ENCODE measurements at regions not wholly inside any gene's neighbourhood (a gene's known extent, or its start where the extent isn't known, plus 50 kb on each side); places are given as distances from the start of the nearest gene placed in this dataset.

DNA sequence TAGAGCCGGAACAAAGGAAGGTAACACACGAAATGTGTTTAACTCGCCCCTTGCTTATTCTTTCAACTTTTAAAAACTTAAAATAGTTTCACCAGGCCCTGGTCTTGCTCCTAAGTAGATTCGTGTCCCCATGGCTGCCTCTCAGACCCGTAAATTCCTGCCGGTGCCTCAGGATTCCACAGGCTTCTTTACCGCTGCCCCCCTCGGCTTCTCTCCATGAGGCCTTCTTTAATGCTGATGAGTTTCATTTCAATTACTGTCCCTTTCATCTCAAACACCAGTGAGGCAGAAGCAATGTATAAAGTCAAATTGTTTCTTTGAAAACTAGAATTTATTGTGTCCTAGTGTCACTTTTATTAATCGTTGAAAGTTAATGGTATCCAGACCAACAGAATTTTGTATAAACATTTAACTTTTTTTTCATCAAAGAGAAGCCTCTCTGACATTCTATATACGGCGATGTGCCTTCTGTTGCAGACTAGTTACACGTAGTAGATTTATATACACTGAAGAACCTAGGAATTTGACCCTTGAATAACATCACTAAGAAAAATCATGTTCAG lies 225.2 kb downstream of the C7orf25 start:
- Histone ChIP-seq H3K27ac (no peak overlapping the region), H3K27me3 (no peaks in the 10 kb centered on the region), H3K4me3 (no peak overlapping the region), H3K4me1 (no peaks in the 10 kb centered on the region), H3K36me3 (no peaks in the 10 kb centered on the region), H3K9me3 (no peaks in the 10 kb centered on the region)
- DNase-seq (ENCODE audit: low spot score in 2 of 2), result no peak
- TF ChIP-seq POLR2AphosphoS5 (IDR thresholded peaks at IDR 0.05), result no peak
- TF ChIP-seq, protein P1, sequence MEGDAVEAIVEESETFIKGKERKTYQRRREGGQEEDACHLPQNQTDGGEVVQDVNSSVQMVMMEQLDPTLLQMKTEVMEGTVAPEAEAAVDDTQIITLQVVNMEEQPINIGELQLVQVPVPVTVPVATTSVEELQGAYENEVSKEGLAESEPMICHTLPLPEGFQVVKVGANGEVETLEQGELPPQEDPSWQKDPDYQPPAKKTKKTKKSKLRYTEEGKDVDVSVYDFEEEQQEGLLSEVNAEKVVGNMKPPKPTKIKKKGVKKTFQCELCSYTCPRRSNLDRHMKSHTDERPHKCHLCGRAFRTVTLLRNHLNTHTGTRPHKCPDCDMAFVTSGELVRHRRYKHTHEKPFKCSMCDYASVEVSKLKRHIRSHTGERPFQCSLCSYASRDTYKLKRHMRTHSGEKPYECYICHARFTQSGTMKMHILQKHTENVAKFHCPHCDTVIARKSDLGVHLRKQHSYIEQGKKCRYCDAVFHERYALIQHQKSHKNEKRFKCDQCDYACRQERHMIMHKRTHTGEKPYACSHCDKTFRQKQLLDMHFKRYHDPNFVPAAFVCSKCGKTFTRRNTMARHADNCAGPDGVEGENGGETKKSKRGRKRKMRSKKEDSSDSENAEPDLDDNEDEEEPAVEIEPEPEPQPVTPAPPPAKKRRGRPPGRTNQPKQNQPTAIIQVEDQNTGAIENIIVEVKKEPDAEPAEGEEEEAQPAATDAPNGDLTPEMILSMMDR (IDR thresholded peaks at IDR 0.05), result no peak
- TF ChIP-seq EP300 (IDR thresholded peaks at IDR 0.05), result no peak
- TF ChIP-seq POLR2A (IDR thresholded peaks at IDR 0.05), result no peak
- WGBS, result 77% methylated on average over 12 of the region's 12 CpGs

- no peak overlapping the region for H3K27ac ChIP-seq
- TF ChIP-seq POLR2A (IDR thresholded peaks at IDR 0.05), result no peak
- TF ChIP-seq POLR2AphosphoS5 (IDR thresholded peaks at IDR 0.05), result no peak
- TF ChIP-seq EP300 (IDR thresholded peaks at IDR 0.05), result no peak
- TF ChIP-seq, protein P1 (IDR thresholded peaks at IDR 0.05), result no peak
- no peaks in the 10 kb centered on the region for H3K27me3 ChIP-seq
- no peak for DNase-seq (ENCODE audit: low spot score in 2 of 2)
- WGBS, result 79% methylated on average over 9 of the region's 9 CpGs
- no peak overlapping the region for H3K4me3 ChIP-seq
- H3K9me3 ChIP-seq, result no peaks in the 10 kb centered on the region
- H3K36me3 ChIP-seq, result no peaks in the 10 kb centered on the region
- no peaks in the 10 kb centered on the region for H3K4me1 ChIP-seq
Measured at GRCh38 chr7:42685911-42686310, 226.0 kb downstream of the C7orf25 start.

- H3K36me3 ChIP-seq, result no peaks in the 10 kb centered on the region
- H3K4me1 ChIP-seq, result peaks cover 25% of the 10 kb centered on the region
- H3K9me3 ChIP-seq, result no peaks in the 10 kb centered on the region
- WGBS, result 6% methylated on average over 3 of the region's 3 CpGs
- peak overlapping the region; percentile 66 for H3K27ac ChIP-seq
- DNase-seq (ENCODE audit: low spot score in 2 of 2), result peak in 1 of 2 donors; percentile 67
- TF ChIP-seq POLR2AphosphoS5 (IDR thresholded peaks at IDR 0.05), result no peak
- TF ChIP-seq, protein P1 (IDR thresholded peaks at IDR 0.05), result no peak
- no peak for TF ChIP-seq POLR2A (IDR thresholded peaks at IDR 0.05)
- no peak overlapping the region for H3K4me3 ChIP-seq
- H3K27me3 ChIP-seq, result no peaks in the 10 kb centered on the region
Measured at GRCh38 chr7:42677751-42678699, 233.8 kb downstream of the C7orf25 start.

GRCh38 chr7:42674541-42674940 lies 237.3 kb downstream of the C7orf25 start:
- no peaks in the 10 kb centered on the region for H3K36me3 ChIP-seq
- H3K4me3 ChIP-seq, result no peak overlapping the region
- DNase-seq (ENCODE audit: low spot score in 2 of 2), result no peak
- H3K4me1 ChIP-seq, result peaks cover 34% of the 10 kb centered on the region
- H3K27me3 ChIP-seq, result no peaks in the 10 kb centered on the region
- H3K27ac ChIP-seq, result no peak overlapping the region
- TF ChIP-seq EP300 (IDR thresholded peaks at IDR 0.05) (no peak), POLR2AphosphoS5 (IDR thresholded peaks at IDR 0.05) (no peak)
- H3K9me3 ChIP-seq, result no peaks in the 10 kb centered on the region

- 85% methylated on average over 6 of the region's 6 CpGs for WGBS
- H3K27ac ChIP-seq, result no peak overlapping the region
- H3K4me3 ChIP-seq, result no peak overlapping the region
- H3K36me3 ChIP-seq, result no peaks in the 10 kb centered on the region
- H3K27me3 ChIP-seq, result no peaks in the 10 kb centered on the region
- H3K4me1 ChIP-seq, result peaks cover 29% of the 10 kb centered on the region
- no peaks in the 10 kb centered on the region for H3K9me3 ChIP-seq
- DNase-seq (ENCODE audit: low spot score in 2 of 2), result no peak
- no peak for TF ChIP-seq POLR2AphosphoS5 (IDR thresholded peaks at IDR 0.05)
Measured at GRCh38 chr7:42673951-42674350, 237.9 kb downstream of the C7orf25 start.

DNA sequence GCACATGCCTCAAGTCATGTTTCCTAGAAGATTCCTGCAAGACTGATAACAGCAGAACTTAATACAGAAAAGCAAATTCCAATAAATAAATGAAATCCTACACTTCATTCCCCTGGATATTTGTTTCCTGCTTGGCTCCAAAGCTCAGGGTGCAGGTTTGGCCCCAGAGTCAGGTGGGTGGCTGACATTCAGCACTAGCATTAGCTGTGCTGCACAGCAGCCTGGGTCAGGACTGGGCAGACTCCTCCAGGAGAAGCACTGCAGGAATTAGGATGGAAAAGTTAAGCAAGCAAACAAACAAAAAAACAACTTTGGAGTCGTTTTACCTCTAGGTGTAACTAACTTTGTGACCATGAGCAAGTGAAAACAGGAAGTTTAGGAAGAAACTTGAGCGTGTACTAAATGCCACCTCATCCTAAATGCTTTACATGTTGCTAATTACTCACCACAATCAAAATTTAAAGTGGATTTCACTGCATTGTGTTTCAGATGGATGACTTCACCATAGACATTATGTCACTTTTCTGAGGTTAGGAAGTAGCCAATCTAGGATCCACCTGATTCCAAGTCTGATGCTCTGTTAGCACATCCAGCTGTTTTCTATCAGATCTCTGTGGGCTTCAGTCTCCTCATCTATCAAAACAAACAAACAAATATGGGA lies 239.4 kb downstream of the C7orf25 start:
- H3K27me3 ChIP-seq, result no peaks in the 10 kb centered on the region
- no peak for DNase-seq (ENCODE audit: low spot score in 2 of 2)
- peak overlapping the region; percentile 19 for H3K27ac ChIP-seq
- no peak overlapping the region for H3K4me3 ChIP-seq
- no peaks in the 10 kb centered on the region for H3K9me3 ChIP-seq
- H3K4me1 ChIP-seq, result peaks cover 15% of the 10 kb centered on the region
- TF ChIP-seq POLR2A (IDR thresholded peaks at IDR 0.05) (no peak), POLR2AphosphoS5 (IDR thresholded peaks at IDR 0.05) (no peak), EP300 (IDR thresholded peaks at IDR 0.05) (no peak)
- TF ChIP-seq, protein P1 (IDR thresholded peaks at IDR 0.05), result no peak
- WGBS, result 61% methylated on average over 2 of the region's 2 CpGs
- H3K36me3 ChIP-seq, result no peaks in the 10 kb centered on the region

Measured in suprapubic skin (tissue), 4 donors.